Astrocyte (in vitro differentiated cells and primary cell): ENCODE measurements at regions not wholly inside any gene's neighbourhood (a gene's known extent, or its start where the extent isn't known, plus 50 kb on each side); places are given as distances from the start of the nearest gene placed in this dataset.

Source experiments
- EZH2 ChIP-seq: IDR thresholded peaks from 2 replicates; pipeline ENCODE4 v1.6.1; 2012; ENCODE audit warnings: mild to moderate bottlenecking, low read length, inconsistent platforms; ENCODE audit not compliant: insufficient read depth
- TF ChIP-seq, protein P1 (sequence below): IDR thresholded peaks from 2 replicates; pipeline ENCODE4 v1.5.1; 2011; ENCODE audit warnings: low read depth, mild to moderate bottlenecking, inconsistent platforms, low read length, moderate library complexity; ENCODE audit not compliant: insufficient read depth

DNA sequence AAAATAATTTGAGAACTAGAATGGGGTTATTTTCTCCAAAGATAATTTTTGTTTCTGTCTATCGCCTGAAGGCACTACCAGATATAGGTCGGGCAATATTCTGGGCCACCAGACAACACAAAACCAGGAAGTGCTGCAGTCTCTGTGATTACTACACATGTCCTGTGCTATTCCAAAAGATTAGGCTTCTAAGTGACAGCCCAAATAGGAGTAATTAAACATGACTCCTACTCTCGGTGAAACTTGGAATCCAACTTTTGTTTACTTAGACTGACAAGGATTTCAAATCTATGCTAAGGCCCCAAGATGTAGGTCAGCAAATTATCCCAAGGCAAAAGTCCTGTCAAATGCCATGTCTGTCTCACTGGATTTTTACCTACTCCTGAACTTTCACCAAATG lies 157.6 kb upstream of the LRFN5 start:
- TF ChIP-seq, protein P1, sequence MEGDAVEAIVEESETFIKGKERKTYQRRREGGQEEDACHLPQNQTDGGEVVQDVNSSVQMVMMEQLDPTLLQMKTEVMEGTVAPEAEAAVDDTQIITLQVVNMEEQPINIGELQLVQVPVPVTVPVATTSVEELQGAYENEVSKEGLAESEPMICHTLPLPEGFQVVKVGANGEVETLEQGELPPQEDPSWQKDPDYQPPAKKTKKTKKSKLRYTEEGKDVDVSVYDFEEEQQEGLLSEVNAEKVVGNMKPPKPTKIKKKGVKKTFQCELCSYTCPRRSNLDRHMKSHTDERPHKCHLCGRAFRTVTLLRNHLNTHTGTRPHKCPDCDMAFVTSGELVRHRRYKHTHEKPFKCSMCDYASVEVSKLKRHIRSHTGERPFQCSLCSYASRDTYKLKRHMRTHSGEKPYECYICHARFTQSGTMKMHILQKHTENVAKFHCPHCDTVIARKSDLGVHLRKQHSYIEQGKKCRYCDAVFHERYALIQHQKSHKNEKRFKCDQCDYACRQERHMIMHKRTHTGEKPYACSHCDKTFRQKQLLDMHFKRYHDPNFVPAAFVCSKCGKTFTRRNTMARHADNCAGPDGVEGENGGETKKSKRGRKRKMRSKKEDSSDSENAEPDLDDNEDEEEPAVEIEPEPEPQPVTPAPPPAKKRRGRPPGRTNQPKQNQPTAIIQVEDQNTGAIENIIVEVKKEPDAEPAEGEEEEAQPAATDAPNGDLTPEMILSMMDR = no peak
- no peak for TF ChIP-seq EZH2
